Smooth muscle cell (in vitro differentiated cells): ENCODE measurements at regions not wholly inside any gene's neighbourhood (a gene's known extent, or its start where the extent isn't known, plus 50 kb on each side); places are given as distances from the start of the nearest gene placed in this dataset.

Source experiments
- DNase-seq: peaks from one replicate; lab custom pipeline; 2025; ENCODE audit not compliant: unreplicated experiment; lab: John Stamatoyannopoulos, UW
- H2AFZ ChIP-seq: fragments of 200-600 bp; sonication (generic); 2 replicates; pipeline ENCODE4 v1.6.0; 2016; ENCODE audit warnings: antibody characterized with exemption, low read depth, mild to moderate bottlenecking
- H3F3A ChIP-seq: fragments of 200-600 bp; sonication (generic); 2 replicates; pipeline ENCODE4 v1.6.0; 2017; ENCODE audit warnings: antibody characterized with exemption, low read depth
- H3K27ac ChIP-seq: fragments of 200-600 bp; sonication (generic); 2 replicates; pipeline ENCODE4 v1.5.1; 2016; ENCODE audit warnings: low read depth, mild to moderate bottlenecking
- H3K27me3 ChIP-seq: fragments of 200-600 bp; sonication (generic); 2 replicates; pipeline ENCODE4 v1.6.1; 2016; ENCODE audit warnings: low read depth, mild to moderate bottlenecking
- H3K36me3 ChIP-seq: fragments of 200-600 bp; sonication (generic); 2 replicates; pipeline ENCODE4 v1.5.1; 2016; ENCODE audit warnings: low read depth
- H3K4me1 ChIP-seq: fragments of 200-600 bp; sonication (generic); 2 replicates; pipeline ENCODE4 v1.5.1; 2016; ENCODE audit warnings: low read depth
- H3K4me2 ChIP-seq: fragments of 200-600 bp; sonication (generic); 2 replicates; pipeline ENCODE4 v1.6.0; 2016; ENCODE audit warnings: mild to moderate bottlenecking
- H3K4me3 ChIP-seq: fragments of 200-600 bp; sonication (generic); 2 replicates; pipeline ENCODE4 v1.5.1; 2016; ENCODE audit warnings: mild to moderate bottlenecking
- H3K79me2 ChIP-seq: fragments of 200-600 bp; sonication (generic); 2 replicates; pipeline ENCODE4 v1.6.0; 2016; ENCODE audit warnings: low read depth, mild to moderate bottlenecking
- H3K9ac ChIP-seq: fragments of 200-600 bp; sonication (generic); 2 replicates; pipeline ENCODE4 v1.6.0; 2016; ENCODE audit warnings: low read depth
- H3K9me3 ChIP-seq: fragments of 200-600 bp; sonication (generic); replicated peaks from 2 replicates; pipeline ENCODE4 v1.5.1; 2016; ENCODE audit warnings: low read depth
- H4K20me1 ChIP-seq: fragments of 200-600 bp; sonication (generic); 2 replicates; pipeline ENCODE4 v1.6.0; 2016; ENCODE audit warnings: low read depth
- WGBS: methylation state at CpG from one replicate; pipeline ENCODE4 v1.1.7; 2016; ENCODE audit warnings: low lambda C conversion rate; 5-methylcytosine and 5-hydroxymethylcytosine counted together
- TF ChIP-seq, protein P1 (sequence below): fragments of 200-600 bp; sonication (generic); IDR thresholded peaks from 2 replicates; pipeline ENCODE4 v1.5.1; 2017; ENCODE audit warnings: borderline replicate concordance, mild to moderate bottlenecking, antibody characterized with exemption; ENCODE audit not compliant: insufficient read depth, poor library complexity, severe bottlenecking

DNA sequence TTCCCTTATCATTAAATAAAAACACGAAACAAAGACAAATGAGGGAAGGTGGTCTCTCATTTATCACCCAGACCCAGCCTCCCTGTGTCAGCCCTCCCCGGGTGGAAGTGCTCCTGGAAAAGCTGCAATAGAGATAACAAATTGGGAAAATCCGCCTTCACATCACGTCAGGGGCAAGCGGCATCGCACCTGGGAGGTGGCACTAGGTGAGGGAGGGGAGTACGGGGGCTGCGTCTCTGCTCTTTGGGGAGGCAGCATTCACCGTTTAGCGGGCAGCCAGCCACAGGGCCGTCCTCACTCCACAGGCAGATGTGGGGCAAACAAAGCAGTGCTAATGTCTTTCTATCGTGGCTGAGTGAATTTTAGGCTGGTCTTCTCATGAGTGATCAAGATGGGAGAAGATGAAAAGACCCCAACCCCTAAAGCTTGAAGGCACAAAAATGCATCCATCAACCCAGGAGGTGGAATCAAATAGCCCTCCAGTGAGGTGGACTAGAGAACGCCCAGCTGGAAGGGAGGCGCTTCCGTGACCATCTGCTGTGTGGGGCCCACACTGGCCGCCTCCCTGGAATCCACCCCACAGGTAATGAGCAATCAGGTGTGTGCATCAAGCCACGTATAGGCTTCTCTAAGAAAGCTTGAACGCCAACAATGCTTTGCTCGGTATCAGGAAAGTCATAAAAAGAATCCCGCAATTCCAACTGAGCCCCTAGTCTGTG lies 629.5 kb downstream of the BRD1 start:
- WGBS, result 88% methylated on average over 20 of the region's 20 CpGs
- no peaks in the 10 kb centered on the region for H3K9me3 ChIP-seq
- DNase-seq, result no peak

DNA sequence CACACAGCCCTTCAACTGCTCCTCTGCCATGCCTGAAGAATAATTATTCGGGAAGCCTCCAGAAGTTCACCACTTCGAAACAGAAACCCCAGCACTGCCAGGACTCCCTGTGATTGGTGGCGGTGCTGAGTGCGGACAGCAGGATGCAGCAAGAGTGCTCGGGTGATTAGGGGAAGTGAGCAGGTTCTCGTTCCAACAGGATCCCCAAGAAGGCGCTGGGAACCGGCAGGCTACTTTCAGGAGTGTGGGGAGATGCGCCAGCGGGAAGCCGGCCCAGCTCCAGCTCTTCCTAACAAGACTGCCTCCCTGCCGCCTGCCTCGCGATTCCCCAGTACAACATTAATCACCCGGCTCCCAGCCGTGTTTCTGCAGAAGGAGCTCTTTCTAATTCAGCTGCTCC lies 630.2 kb downstream of the BRD1 start:
- H3K27me3 ChIP-seq, result peaks cover 8% of the 10 kb centered on the region
- no peaks in the 10 kb centered on the region for H3F3A ChIP-seq
- TF ChIP-seq, protein P1, sequence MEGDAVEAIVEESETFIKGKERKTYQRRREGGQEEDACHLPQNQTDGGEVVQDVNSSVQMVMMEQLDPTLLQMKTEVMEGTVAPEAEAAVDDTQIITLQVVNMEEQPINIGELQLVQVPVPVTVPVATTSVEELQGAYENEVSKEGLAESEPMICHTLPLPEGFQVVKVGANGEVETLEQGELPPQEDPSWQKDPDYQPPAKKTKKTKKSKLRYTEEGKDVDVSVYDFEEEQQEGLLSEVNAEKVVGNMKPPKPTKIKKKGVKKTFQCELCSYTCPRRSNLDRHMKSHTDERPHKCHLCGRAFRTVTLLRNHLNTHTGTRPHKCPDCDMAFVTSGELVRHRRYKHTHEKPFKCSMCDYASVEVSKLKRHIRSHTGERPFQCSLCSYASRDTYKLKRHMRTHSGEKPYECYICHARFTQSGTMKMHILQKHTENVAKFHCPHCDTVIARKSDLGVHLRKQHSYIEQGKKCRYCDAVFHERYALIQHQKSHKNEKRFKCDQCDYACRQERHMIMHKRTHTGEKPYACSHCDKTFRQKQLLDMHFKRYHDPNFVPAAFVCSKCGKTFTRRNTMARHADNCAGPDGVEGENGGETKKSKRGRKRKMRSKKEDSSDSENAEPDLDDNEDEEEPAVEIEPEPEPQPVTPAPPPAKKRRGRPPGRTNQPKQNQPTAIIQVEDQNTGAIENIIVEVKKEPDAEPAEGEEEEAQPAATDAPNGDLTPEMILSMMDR, result no peak
- H3K9me3 ChIP-seq, result no peaks in the 10 kb centered on the region
- WGBS, result 58% methylated on average over 16 of the region's 16 CpGs
- H3K27ac ChIP-seq, result no peak overlapping the region
- no peaks in the 10 kb centered on the region for H3K79me2 ChIP-seq
- H3K36me3 ChIP-seq, result no peaks in the 10 kb centered on the region
- H3K4me1 ChIP-seq, result no peaks in the 10 kb centered on the region
- no peak overlapping the region for H3K4me2 ChIP-seq
- no peaks in the 10 kb centered on the region for H4K20me1 ChIP-seq
- H2AFZ ChIP-seq, result no peak overlapping the region
- no peak overlapping the region for H3K4me3 ChIP-seq
- DNase-seq, result no peak
- no peak overlapping the region for H3K9ac ChIP-seq

More for the DNA sequence above, 629.5 kb downstream of the BRD1 start:
- Histone ChIP-seq H3K79me2 (no peaks in the 10 kb centered on the region), H3K4me2 (no peak overlapping the region), H3K9ac (no peak overlapping the region), H3K27me3 (peaks cover 8% of the 10 kb centered on the region), H2AFZ (no peak overlapping the region), H3K4me3 (no peak overlapping the region), H3K27ac (no peak overlapping the region), H3F3A (no peaks in the 10 kb centered on the region), H3K4me1 (no peaks in the 10 kb centered on the region), H4K20me1 (no peaks in the 10 kb centered on the region), H3K36me3 (no peaks in the 10 kb centered on the region)
- TF ChIP-seq, protein P1, result no peak

DNA sequence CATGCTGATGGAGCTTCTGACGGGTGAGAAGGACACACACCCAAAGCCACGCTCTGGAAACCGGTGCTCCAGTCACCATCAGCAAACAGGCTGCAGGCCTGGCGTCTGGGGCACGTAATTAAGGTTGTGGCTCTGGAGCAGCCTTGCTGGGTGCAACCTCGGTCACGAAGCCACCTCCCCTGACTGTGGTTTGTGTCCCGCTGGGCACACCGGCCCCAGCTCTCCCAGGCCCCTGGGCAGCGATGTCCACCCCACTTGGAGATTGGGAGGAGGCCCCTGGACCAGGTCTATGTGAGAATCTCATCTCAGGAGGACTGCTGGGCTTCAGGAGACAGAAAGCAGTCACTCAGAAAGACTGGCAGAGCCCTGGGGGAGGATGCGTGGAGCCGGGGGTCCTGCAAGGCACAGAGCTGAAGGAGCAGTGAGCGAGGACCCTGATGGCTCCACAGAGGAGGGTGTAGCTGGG lies 631.6 kb downstream of the BRD1 start:
- Histone ChIP-seq H3K27ac (no peak overlapping the region), H3K4me3 (no peak overlapping the region), H3F3A (no peaks in the 10 kb centered on the region), H4K20me1 (no peaks in the 10 kb centered on the region), H3K9ac (no peak overlapping the region), H3K36me3 (no peaks in the 10 kb centered on the region), H3K79me2 (no peaks in the 10 kb centered on the region), H3K4me1 (no peaks in the 10 kb centered on the region), H2AFZ (no peak overlapping the region), H3K4me2 (no peak overlapping the region), H3K27me3 (peaks cover 8% of the 10 kb centered on the region), H3K9me3 (no peaks in the 10 kb centered on the region)
- WGBS, result 89% methylated on average over 13 of the region's 13 CpGs
- DNase-seq, result no peak
- TF ChIP-seq, protein P1, result no peak

DNA sequence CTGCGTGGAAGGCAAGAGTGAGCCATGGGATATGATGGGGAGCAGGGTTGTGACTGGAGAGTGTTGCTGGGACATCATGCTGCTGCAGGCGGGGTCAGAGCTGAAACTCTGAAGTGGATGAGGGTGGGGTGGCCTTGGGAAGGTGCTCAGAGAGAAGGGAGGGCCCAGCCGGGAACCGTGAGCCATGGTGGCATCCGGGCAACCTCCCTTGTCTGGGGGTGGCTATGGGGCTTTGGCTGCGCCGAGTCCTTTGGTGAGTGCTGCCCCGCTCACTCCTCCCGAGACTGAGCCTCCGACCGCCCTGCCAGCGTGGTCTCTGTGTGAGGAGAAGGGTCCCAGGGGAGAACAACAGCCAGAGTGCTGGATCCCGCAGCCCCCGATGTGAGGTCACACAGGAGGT lies 632.0 kb downstream of the BRD1 start:
- Histone ChIP-seq H3K9me3 (no peaks in the 10 kb centered on the region), H3F3A (no peaks in the 10 kb centered on the region), H3K4me1 (no peaks in the 10 kb centered on the region), H3K4me3 (no peak overlapping the region), H3K36me3 (no peaks in the 10 kb centered on the region), H3K79me2 (no peaks in the 10 kb centered on the region), H3K27me3 (peaks cover 8% of the 10 kb centered on the region), H3K9ac (no peak overlapping the region), H3K4me2 (no peak overlapping the region), H3K27ac (no peak overlapping the region), H2AFZ (no peak overlapping the region), H4K20me1 (no peaks in the 10 kb centered on the region)
- WGBS, result 86% methylated on average over 10 of the region's 14 CpGs
- DNase-seq, result no peak
- TF ChIP-seq, protein P1, result no peak
